ENCODE measurements at regions not wholly inside any gene's neighbourhood (a gene's known extent, or its start where the extent isn't known, plus 50 kb on each side); places are given as distances from the start of the nearest gene placed in this dataset.

- no peak for TF ChIP-seq CTCF (IDR thresholded peaks at IDR 0.05; ENCODE audit: borderline replicate concordance, insufficient read depth, low read depth, low read length)
- no peak overlapping the region for H3K4me3 ChIP-seq (ENCODE audit: low read depth, low read length)
Observed at GRCh38 chr5:143889986-143890385, 78.0 kb downstream of the HMHB1 start.

GRCh38 chr5:143890487-143890886 is 78.5 kb downstream of the HMHB1 start:
- no peak for TF ChIP-seq CTCF (IDR thresholded peaks at IDR 0.05; ENCODE audit: borderline replicate concordance, insufficient read depth, low read depth, low read length)
- H3K4me3 ChIP-seq (ENCODE audit: low read depth, low read length), result no peak overlapping the region

GRCh38 chr5:143892271-143892670 is 80.3 kb downstream of the HMHB1 start:
- H3K4me3 ChIP-seq (ENCODE audit: low read depth, low read length), result no peak overlapping the region
- TF ChIP-seq CTCF (IDR thresholded peaks at IDR 0.05; ENCODE audit: borderline replicate concordance, insufficient read depth, low read depth, low read length), result no peak

- H3K4me3 ChIP-seq (ENCODE audit: low read depth, low read length), result no peak overlapping the region
- TF ChIP-seq CTCF (IDR thresholded peaks at IDR 0.05; ENCODE audit: borderline replicate concordance, insufficient read depth, low read depth, low read length), result no peak
Observed at GRCh38 chr5:143892908-143893307, 80.9 kb downstream of the HMHB1 start.

- no peak for TF ChIP-seq CTCF (IDR thresholded peaks at IDR 0.05; ENCODE audit: borderline replicate concordance, insufficient read depth, low read depth, low read length)
- no peak overlapping the region for H3K4me3 ChIP-seq (ENCODE audit: low read depth, low read length)
Observed at GRCh38 chr5:143893638-143894037, 81.7 kb downstream of the HMHB1 start.

- H3K4me3 ChIP-seq (ENCODE audit: low read depth, low read length), result no peak overlapping the region
- no peak for TF ChIP-seq CTCF (IDR thresholded peaks at IDR 0.05; ENCODE audit: borderline replicate concordance, insufficient read depth, low read depth, low read length)
Observed at GRCh38 chr5:143896516-143896915, 84.6 kb downstream of the HMHB1 start.

- TF ChIP-seq CTCF (IDR thresholded peaks at IDR 0.05; ENCODE audit: borderline replicate concordance, insufficient read depth, low read depth, low read length), result no peak
- no peak overlapping the region for H3K4me3 ChIP-seq (ENCODE audit: low read depth, low read length)
Observed at GRCh38 chr5:143896966-143897365, 85.0 kb downstream of the HMHB1 start.

Data from GM12875 (cell line).